NCI-H2196 treated with DMSO at 0.1 percent for 48 hours (cell line): ENCODE measurements at regions not wholly inside any gene's neighbourhood (a gene's known extent, or its start where the extent isn't known, plus 50 kb on each side); places are given as distances from the start of the nearest gene placed in this dataset.

ENCODE experiments used
- DNase-seq: peaks from one replicate; lab custom pipeline; 2025; ENCODE audit not compliant: unreplicated experiment; lab: John Stamatoyannopoulos, UW

GRCh38 chr12:28933176-28933575 lies 215.9 kb upstream of the FAR2 start:
- no peak for DNase-seq

GRCh38 chr12:28933864-28934527 lies 215.1 kb upstream of the FAR2 start:
- no peak for DNase-seq

GRCh38 chr12:28936221-28936620 lies 212.9 kb upstream of the FAR2 start:
- DNase-seq = no peak

GRCh38 chr12:28936711-28937110 lies 212.4 kb upstream of the FAR2 start:
- DNase-seq = no peak

- no peak for DNase-seq
Observed at GRCh38 chr12:28937196-28937595, 211.9 kb upstream of the FAR2 start.

- no peak for DNase-seq
Observed at GRCh38 chr12:28938056-28938455, 211.0 kb upstream of the FAR2 start.

- no peak for DNase-seq
Observed at GRCh38 chr12:28938581-28939235, 210.4 kb upstream of the FAR2 start.

GRCh38 chr12:28939427-28939826 lies 209.7 kb upstream of the FAR2 start:
- DNase-seq = no peak

- no peak for DNase-seq
Observed at GRCh38 chr12:28941248-28941647, 207.8 kb upstream of the FAR2 start.

GRCh38 chr12:28946361-28946760 lies 202.7 kb upstream of the FAR2 start:
- no peak for DNase-seq

GRCh38 chr12:28948685-28949084 lies 200.4 kb upstream of the FAR2 start:
- no peak for DNase-seq

GRCh38 chr12:28949184-28949583 lies 199.9 kb upstream of the FAR2 start:
- no peak for DNase-seq

GRCh38 chr12:28950049-28950448 lies 199.0 kb upstream of the FAR2 start:
- DNase-seq = no peak

GRCh38 chr12:28951935-28952334 lies 197.1 kb upstream of the FAR2 start:
- DNase-seq = no peak

- no peak for DNase-seq
Observed at GRCh38 chr12:28954333-28954732, 194.7 kb upstream of the FAR2 start.

GRCh38 chr12:28955491-28955890 lies 193.6 kb upstream of the FAR2 start:
- no peak for DNase-seq

GRCh38 chr12:28955931-28956330 lies 193.1 kb upstream of the FAR2 start:
- no peak for DNase-seq

- no peak for DNase-seq
Observed at GRCh38 chr12:28958553-28959195, 190.4 kb upstream of the FAR2 start.

- no peak for DNase-seq
Observed at GRCh38 chr12:28961948-28962384, 187.1 kb upstream of the FAR2 start.

GRCh38 chr12:28963554-28963953 lies 185.5 kb upstream of the FAR2 start:
- DNase-seq = no peak

GRCh38 chr12:28966046-28966780 lies 182.9 kb upstream of the FAR2 start:
- no peak for DNase-seq

GRCh38 chr12:28967426-28967825 lies 181.7 kb upstream of the FAR2 start:
- no peak for DNase-seq
